Neural crest cell (in vitro differentiated cells): ENCODE measurements at regions not wholly inside any gene's neighbourhood (a gene's known extent, or its start where the extent isn't known, plus 50 kb on each side); places are given as distances from the start of the nearest gene placed in this dataset.
"Not testable (repeated sequence)": the region's sequence is repeated elsewhere in the genome, so short reads cannot be mapped to it uniquely, and the experiment has no call there.

Experiments
- DNase-seq: peaks from one replicate; pipeline ENCODE4 v3.0.0; 2021; ENCODE audit warnings: low read depth, mixed read lengths, low spot score
- H3K27ac Mint-ChIP-seq: one replicate; pipeline ENCODE4 v1.8.0; 2021; ENCODE audit warnings: mild to moderate bottlenecking, mixed read lengths; ENCODE audit not compliant: unreplicated experiment
- H3K27me3 Mint-ChIP-seq: 2 replicates; pipeline ENCODE4 v1.8.0; 2021; ENCODE audit warnings: low read depth, mild to moderate bottlenecking, mixed read lengths
- H3K36me3 Mint-ChIP-seq: 2 replicates; pipeline ENCODE4 v1.8.0; 2021; ENCODE audit warnings: low read depth, mild to moderate bottlenecking, mixed read lengths
- H3K4me1 Mint-ChIP-seq: 2 replicates; pipeline ENCODE4 v1.8.0; 2021; ENCODE audit warnings: mixed read lengths
- H3K4me3 Mint-ChIP-seq: one replicate; pipeline ENCODE4 v1.8.0; 2021; ENCODE audit warnings: mild to moderate bottlenecking, mixed read lengths
- H3K9me3 Mint-ChIP-seq: 2 replicates; pipeline ENCODE4 v1.8.0; 2021; ENCODE audit warnings: mixed read lengths
- CTCF ChIP-seq: fragments of 200-600 bp; sonication (generic); conservative IDR thresholded peaks from 2 replicates; pipeline ENCODE4 v1.5.0; 2021; ENCODE audit warnings: antibody characterized with exemption, mild to moderate bottlenecking

- Mint-ChIP-seq H3K27ac (no peak overlapping the region), H3K27me3 (no peaks in the 10 kb centered on the region), H3K36me3 (no peaks in the 10 kb centered on the region), H3K4me3 (no peak overlapping the region), H3K4me1 (peaks cover 21% of the 10 kb centered on the region), H3K9me3 (peaks cover 3% of the 10 kb centered on the region)
- TF ChIP-seq CTCF: no peak
- no peak for DNase-seq
Measured at GRCh38 chr6:134541001-134541400, 223.1 kb upstream of the SGK1 start.

- Mint-ChIP-seq H3K36me3 (no peaks in the 10 kb centered on the region), H3K27me3 (no peaks in the 10 kb centered on the region), H3K4me1 (peaks cover 20% of the 10 kb centered on the region), H3K27ac (no peak overlapping the region), H3K9me3 (peaks cover 3% of the 10 kb centered on the region), H3K4me3 (no peak overlapping the region)
- no peak for TF ChIP-seq CTCF
- DNase-seq: no peak
Measured at GRCh38 chr6:134539865-134540323, 222.0 kb upstream of the SGK1 start.

- not testable (repeated sequence) for H3K27ac Mint-ChIP-seq, H3K36me3 Mint-ChIP-seq, H3K9me3 Mint-ChIP-seq, DNase-seq, H3K4me3 Mint-ChIP-seq, H3K27me3 Mint-ChIP-seq
- H3K4me1 Mint-ChIP-seq: peaks cover 16% of the 10 kb centered on the region
Measured at GRCh38 chr6:134537765-134538164, 219.9 kb upstream of the SGK1 start.

GRCh38 chr6:134537146-134537555, 219.2 kb upstream of the SGK1 start:
- TF ChIP-seq CTCF: no peak
- Mint-ChIP-seq H3K27me3 (no peaks in the 10 kb centered on the region), H3K4me3 (no peak overlapping the region), H3K27ac (no peak overlapping the region), H3K36me3 (no peaks in the 10 kb centered on the region), H3K9me3 (peaks cover 3% of the 10 kb centered on the region), H3K4me1 (peaks cover 16% of the 10 kb centered on the region)
- DNase-seq: no peak

GRCh38 chr6:134535831-134536230, 217.9 kb upstream of the SGK1 start:
- Mint-ChIP-seq H3K27ac (no peak overlapping the region), H3K4me1 (peaks cover 13% of the 10 kb centered on the region), H3K36me3 (no peaks in the 10 kb centered on the region), H3K4me3 (no peak overlapping the region), H3K27me3 (no peaks in the 10 kb centered on the region), H3K9me3 (peaks cover 3% of the 10 kb centered on the region)
- no peak for TF ChIP-seq CTCF
- no peak for DNase-seq

- DNase-seq: no peak
- Mint-ChIP-seq H3K27ac (no peak overlapping the region), H3K4me1 (peaks cover 2% of the 10 kb centered on the region), H3K4me3 (no peak overlapping the region), H3K36me3 (no peaks in the 10 kb centered on the region), H3K9me3 (peaks cover 3% of the 10 kb centered on the region), H3K27me3 (no peaks in the 10 kb centered on the region)
- no peak for TF ChIP-seq CTCF
Measured at GRCh38 chr6:134534708-134535149, 216.8 kb upstream of the SGK1 start.
